OCI-LY7 (cell line): ENCODE measurements at regions not wholly inside any gene's neighbourhood (a gene's known extent, or its start where the extent isn't known, plus 50 kb on each side); places are given as distances from the start of the nearest gene placed in this dataset.

ENCODE experiments used
- BruUV-seq: library from RNA; stranded (reverse); fragments of 400-500 nt; replicated peaks from 2 replicates; lab custom pipeline; 2021; lab: Mats Ljungman, UMichigan
- CTCF ChIA-PET: fragments of 300-600 bp; sonication (Branson Sonifier 250); formaldehyde crosslinking; loops from one replicate; lab custom pipeline; 2022; ENCODE audit warnings: antibody characterized with exemption; ENCODE audit not compliant: unreplicated experiment; lab: Charles Lee
- POLR2A ChIA-PET: fragments of 300-600 bp; sonication (Branson Sonifier 250); formaldehyde crosslinking; loops from one replicate; lab custom pipeline; 2022; ENCODE audit warnings: antibody characterized with exemption; lab: Charles Lee
- DNase-seq: peaks from one replicate; pipeline ENCODE4 v3.0.0-alpha.2; 2015; ENCODE audit warnings: low spot score
- H2AFZ ChIP-seq: fragments of 200-600 bp; sonication (generic), shearing (Covaris generic); 2 replicates; pipeline ENCODE4 v1.6.1; 2014; ENCODE audit warnings: mild to moderate bottlenecking, antibody characterized with exemption, low read length, moderate library complexity
- H3K27ac ChIP-seq: fragments of 200-600 bp; sonication (generic); 2 replicates; pipeline ENCODE4 v1.5.1; 2014; ENCODE audit warnings: mixed run types, low read depth, mild to moderate bottlenecking, moderate library complexity, low read length, inconsistent platforms; ENCODE audit not compliant: poor library complexity, severe bottlenecking
- H3K36me3 ChIP-seq: fragments of 200-600 bp; sonication (generic); 2 replicates; pipeline ENCODE4 v1.6.1; 2014; ENCODE audit warnings: mild to moderate bottlenecking, antibody characterized with exemption, low read length, moderate library complexity, mixed read lengths; ENCODE audit not compliant: insufficient read depth
- H3K4me1 ChIP-seq: fragments of 200-600 bp; sonication (generic); 2 replicates; pipeline ENCODE4 v1.5.1; 2014; ENCODE audit warnings: mild to moderate bottlenecking, low read length; ENCODE audit not compliant: insufficient read depth, poor library complexity, severe bottlenecking
- H3K4me2 ChIP-seq: fragments of 200-600 bp; sonication (generic); 2 replicates; pipeline ENCODE4 v1.6.1; 2014; ENCODE audit warnings: mild to moderate bottlenecking, low read length
- H3K4me3 ChIP-seq: fragments of 200-600 bp; sonication (generic); 2 replicates; pipeline ENCODE4 v1.5.1; 2014; ENCODE audit warnings: mild to moderate bottlenecking, low read depth, low read length; ENCODE audit not compliant: poor library complexity, severe bottlenecking
- H3K79me2 ChIP-seq: fragments of 200-600 bp; sonication (generic); 2 replicates; pipeline ENCODE4 v1.6.1; 2016; ENCODE audit warnings: low read depth, mild to moderate bottlenecking, low read length, moderate library complexity, mixed read lengths; ENCODE audit not compliant: insufficient read depth
- H3K9me2 ChIP-seq: fragments of 200-600 bp; sonication (generic); 2 replicates; pipeline ENCODE4 v1.6.1; 2016; ENCODE audit warnings: mild to moderate bottlenecking, low read length, mixed read lengths; ENCODE audit not compliant: insufficient read depth
- H3K9me3 ChIP-seq: fragments of 200-600 bp; sonication (generic); 2 replicates; pipeline ENCODE4 v1.6.1; 2014; ENCODE audit warnings: mild to moderate bottlenecking, mixed run types, low read length, mixed read lengths
- H4K20me1 ChIP-seq: fragments of 200-600 bp; sonication (generic); 2 replicates; pipeline ENCODE4 v1.6.1; 2014; ENCODE audit warnings: mild to moderate bottlenecking, antibody characterized with exemption, low read length, moderate library complexity, mixed read lengths; ENCODE audit not compliant: insufficient read depth
- EZH2phosphoT487 ChIP-seq: fragments of 200-600 bp; sonication (generic); IDR thresholded peaks from 2 replicates; pipeline ENCODE4 v1.6.1; 2018; ENCODE audit warnings: low read depth, borderline replicate concordance, mild to moderate bottlenecking, mixed run types, antibody characterized with exemption, low read length, moderate library complexity, mixed read lengths
- intact Hi-C: fragments of 100-400 bp; cut with micrococcal nuclease; formaldehyde crosslinking; loops from one replicate; pipeline ENCODE4 v1.10.0; 2022; ENCODE audit not compliant: unreplicated experiment
- TF ChIP-seq, protein P1 (sequence below): fragments of 200-600 bp; sonication (generic); conservative IDR thresholded peaks from 2 replicates; pipeline ENCODE4 v1.5.1; 2014; ENCODE audit warnings: mild to moderate bottlenecking, antibody characterized with exemption, low read length, moderate library complexity, mixed read lengths

DNA sequence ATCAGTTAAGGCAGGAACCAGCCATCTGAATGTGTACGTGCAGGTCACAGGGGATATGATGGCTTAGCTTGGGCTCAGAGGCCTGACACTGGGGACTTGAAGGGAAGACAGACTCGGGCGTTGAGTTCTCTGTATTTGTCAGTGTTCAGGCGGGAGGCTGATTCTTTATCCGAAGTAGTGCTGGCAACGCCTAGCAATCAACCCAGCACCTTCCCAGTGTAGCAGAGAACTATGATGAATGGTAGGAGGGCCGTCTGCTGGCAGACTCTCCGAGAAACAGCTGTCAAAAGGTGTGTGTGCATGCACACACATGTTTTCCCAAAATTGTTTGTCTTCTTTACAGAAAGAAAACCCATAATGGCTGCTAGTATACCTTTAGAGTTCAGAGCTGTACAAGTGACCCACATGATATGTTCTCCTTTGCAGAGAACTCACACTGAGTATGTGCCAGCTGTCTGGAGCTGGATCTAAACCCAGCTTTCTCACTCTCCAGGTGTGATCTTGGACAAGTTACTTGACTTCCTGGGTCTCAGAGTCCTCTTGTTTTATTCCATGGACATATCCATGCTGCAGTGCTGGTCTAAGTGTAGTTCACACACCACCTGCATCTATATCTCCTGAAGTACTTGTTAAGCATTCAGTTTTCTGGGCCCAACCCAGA is 74.5 kb upstream of the LARS2 start:
- BruUV-seq = no TSS peak
- ChIA-PET POLR2A (no interaction called here), CTCF (no interaction called here)
- intact Hi-C loops = no loop called here
- Histone ChIP-seq H3K4me1 (no peaks in the 10 kb centered on the region), H3K4me2 (no peak overlapping the region), H3K36me3 (no peaks in the 10 kb centered on the region), H3K79me2 (no peaks in the 10 kb centered on the region), H3K9me2 (no peaks in the 10 kb centered on the region), H2AFZ (no peak overlapping the region), H4K20me1 (no peaks in the 10 kb centered on the region), H3K27ac (no peak overlapping the region), H3K9me3 (no peaks in the 10 kb centered on the region), H3K4me3 (no peak overlapping the region)
- no peak for DNase-seq
- TF ChIP-seq, protein P1, sequence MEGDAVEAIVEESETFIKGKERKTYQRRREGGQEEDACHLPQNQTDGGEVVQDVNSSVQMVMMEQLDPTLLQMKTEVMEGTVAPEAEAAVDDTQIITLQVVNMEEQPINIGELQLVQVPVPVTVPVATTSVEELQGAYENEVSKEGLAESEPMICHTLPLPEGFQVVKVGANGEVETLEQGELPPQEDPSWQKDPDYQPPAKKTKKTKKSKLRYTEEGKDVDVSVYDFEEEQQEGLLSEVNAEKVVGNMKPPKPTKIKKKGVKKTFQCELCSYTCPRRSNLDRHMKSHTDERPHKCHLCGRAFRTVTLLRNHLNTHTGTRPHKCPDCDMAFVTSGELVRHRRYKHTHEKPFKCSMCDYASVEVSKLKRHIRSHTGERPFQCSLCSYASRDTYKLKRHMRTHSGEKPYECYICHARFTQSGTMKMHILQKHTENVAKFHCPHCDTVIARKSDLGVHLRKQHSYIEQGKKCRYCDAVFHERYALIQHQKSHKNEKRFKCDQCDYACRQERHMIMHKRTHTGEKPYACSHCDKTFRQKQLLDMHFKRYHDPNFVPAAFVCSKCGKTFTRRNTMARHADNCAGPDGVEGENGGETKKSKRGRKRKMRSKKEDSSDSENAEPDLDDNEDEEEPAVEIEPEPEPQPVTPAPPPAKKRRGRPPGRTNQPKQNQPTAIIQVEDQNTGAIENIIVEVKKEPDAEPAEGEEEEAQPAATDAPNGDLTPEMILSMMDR = no peak
- no peak for TF ChIP-seq EZH2phosphoT487

DNA sequence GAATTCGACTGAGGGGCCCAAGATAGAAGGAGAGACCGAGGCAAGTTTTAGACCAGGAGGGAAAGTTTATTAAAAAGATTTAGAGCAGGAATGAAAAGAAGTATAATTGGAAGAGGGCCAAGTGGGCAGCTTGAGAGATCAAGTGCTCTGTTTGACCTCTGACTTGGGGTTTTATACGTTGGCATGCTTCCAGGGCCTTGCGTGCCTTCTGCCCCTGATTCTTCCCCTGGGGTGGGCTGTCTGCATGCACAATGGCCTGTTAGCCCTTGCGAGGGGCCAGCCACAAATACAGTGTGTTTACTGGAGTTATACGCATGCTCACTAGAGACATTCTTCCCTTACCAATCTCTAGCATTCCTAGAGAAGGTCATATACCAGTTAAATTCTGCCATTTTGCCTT is 70.7 kb upstream of the LARS2 start:
- POLR2A ChIA-PET = no interaction called here
- CTCF ChIA-PET = no interaction called here
- Histone ChIP-seq H4K20me1 (no peaks in the 10 kb centered on the region), H2AFZ (no peak overlapping the region), H3K4me2 (no peak overlapping the region), H3K9me2 (no peaks in the 10 kb centered on the region), H3K27ac (no peak overlapping the region), H3K36me3 (no peaks in the 10 kb centered on the region), H3K9me3 (no peaks in the 10 kb centered on the region), H3K4me3 (no peak overlapping the region), H3K79me2 (no peaks in the 10 kb centered on the region), H3K4me1 (no peaks in the 10 kb centered on the region)
- intact Hi-C loops = no loop called here
- no peak for TF ChIP-seq EZH2phosphoT487
- TF ChIP-seq, protein P1 = no peak
- BruUV-seq = no TSS peak
- DNase-seq = no peak

DNA sequence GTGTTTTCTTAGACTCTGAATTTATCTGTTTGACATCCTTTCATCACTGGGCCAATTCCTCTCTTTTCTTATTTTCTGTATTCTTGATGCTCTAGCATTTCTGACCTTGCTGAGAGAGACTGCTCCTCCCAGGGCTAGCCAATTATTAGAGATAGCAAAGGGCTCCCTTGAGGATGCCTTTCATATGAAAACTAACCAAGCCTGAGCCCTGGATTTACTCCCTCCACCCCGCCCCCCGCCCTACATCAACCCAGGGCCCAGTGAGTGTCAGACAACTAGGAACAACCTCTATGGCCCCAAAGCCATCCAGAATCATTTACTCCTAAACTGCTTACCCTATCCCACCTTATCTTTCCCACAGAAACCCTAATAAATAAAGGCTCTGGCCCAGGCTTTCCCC is 69.7 kb upstream of the LARS2 start:
- Histone ChIP-seq H3K36me3 (no peaks in the 10 kb centered on the region), H4K20me1 (no peaks in the 10 kb centered on the region), H3K4me3 (no peak overlapping the region), H3K79me2 (no peaks in the 10 kb centered on the region), H3K9me3 (no peaks in the 10 kb centered on the region), H3K27ac (no peak overlapping the region), H3K9me2 (no peaks in the 10 kb centered on the region), H2AFZ (no peak overlapping the region), H3K4me2 (no peak overlapping the region), H3K4me1 (no peaks in the 10 kb centered on the region)
- ChIA-PET POLR2A (no interaction called here), CTCF (no interaction called here)
- no peak for DNase-seq
- intact Hi-C loops = no loop called here
- BruUV-seq = no TSS peak
- no peak for TF ChIP-seq EZH2phosphoT487
- TF ChIP-seq, protein P1 = no peak
